Middle frontal gyrus (tissue), 1 donor: ENCODE measurements at regions not wholly inside any gene's neighbourhood (a gene's known extent, or its start where the extent isn't known, plus 50 kb on each side); places are given as distances from the start of the nearest gene placed in this dataset.
"Not testable (repeated sequence)": the region's sequence is repeated elsewhere in the genome, so short reads cannot be mapped to it uniquely, and the experiment has no call there.

ENCODE experiments used
- DNase-seq: peaks from one replicate; pipeline ENCODE4 v3.0.0-alpha.2; 2015; ENCODE audit warnings: low spot score; ENCODE audit errors: extremely low spot score

DNA sequence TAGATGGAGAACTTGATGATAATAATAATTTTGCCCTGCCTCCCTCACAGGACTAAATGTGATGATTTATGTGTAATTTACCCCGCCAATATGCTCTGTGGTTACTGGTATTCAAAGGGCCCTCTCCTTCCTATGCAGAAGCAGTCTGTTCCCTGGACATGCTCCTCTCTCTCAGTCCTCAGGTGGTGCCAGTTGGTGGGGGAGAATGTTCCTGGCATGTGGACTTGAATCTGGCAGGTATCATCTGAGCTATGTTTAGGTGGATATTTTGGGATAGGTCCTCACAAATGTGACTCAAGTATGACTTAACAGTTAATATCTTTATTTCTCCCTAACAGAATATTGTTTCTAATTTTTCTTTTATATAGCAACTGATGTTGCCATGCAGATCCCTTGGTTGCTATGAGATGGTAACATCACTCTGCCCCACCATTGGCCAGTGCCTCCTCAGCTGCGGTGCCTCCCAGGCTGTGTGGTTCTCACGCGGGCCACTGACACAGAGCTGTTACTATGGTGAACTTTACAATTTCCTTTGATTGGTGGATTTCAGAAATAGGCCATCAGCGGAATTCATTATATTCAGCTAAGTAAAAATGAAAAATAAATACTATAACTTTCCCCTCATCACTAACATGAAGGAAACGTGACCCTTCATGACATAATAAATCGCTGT, 106.7 kb upstream of the PELI1 start:
- no peak for DNase-seq

GRCh38 chr2:64251497-64252250, 107.5 kb upstream of the PELI1 start:
- DNase-seq, result no peak

DNA sequence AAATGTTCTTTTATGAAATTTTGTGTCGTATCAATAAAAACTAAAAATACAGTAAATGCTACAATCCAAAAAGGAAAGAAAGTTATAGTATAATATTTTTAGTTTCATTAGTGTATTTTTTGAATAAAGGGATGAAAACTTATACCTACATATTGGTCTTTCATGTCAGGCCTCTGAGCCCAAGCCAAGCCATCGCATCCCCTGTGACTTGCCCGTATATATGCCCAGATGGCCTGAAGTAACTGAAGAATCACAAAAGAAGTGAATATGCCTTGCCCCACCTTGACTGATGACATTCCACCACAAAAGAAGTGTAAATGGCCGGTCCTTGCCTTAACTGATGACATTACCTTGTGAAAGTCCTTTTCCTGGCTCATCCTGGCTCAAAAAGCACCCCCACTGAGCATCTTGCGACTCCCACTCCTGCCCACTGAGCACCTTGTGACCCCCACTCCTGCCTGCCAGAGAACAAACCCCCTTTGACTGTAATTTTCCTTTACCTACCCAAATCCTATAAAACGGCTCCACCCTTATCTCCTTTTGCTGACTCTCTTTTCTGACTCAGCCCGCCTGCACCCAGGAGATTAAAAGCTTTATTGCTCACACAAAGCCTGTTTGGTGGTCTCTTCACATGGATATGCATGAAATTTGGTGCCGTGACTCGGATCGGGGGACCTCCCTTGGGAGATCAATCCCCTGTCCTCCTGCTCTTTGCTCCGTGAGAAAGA, 108.2 kb upstream of the PELI1 start:
- not testable (repeated sequence) for DNase-seq

DNA sequence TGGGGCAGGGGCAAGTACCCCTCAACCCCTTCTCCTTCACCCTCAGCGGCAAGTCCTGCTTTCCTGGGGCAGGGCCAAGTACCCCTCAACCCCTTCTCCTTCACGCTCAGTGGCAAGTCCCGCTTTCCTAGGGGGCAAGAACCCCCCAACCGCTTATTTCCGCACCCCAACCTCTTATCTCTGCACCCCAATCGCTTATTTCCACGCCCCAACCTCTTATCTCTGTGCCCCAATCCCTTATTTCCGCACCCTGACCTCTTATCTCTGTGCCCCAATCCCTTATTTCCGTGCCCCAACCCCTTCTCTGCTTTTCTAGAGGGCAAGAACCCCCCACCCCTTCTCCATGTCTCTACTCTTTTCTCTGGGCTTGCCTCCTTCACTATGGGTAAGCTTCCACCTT, 109.2 kb upstream of the PELI1 start:
- DNase-seq, result not testable (repeated sequence)

DNA sequence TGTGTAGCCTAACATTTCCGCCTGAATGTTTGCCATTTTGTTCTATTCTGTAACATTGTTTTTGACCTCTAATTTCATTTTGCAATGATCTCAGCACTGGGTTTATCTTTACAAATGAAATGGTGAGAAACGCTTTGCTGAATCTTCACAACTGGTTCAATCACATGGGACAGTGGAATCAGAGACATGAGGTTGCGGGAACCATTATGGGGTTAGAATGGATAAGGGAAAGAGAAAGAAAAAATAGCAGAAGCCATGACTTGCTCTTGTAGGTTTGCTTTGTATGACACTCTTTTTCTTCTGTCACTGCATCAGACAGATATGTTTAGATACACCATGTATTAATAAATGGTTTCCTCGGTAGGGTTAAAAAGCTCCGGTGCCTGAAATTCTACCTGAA, 114.3 kb upstream of the PELI1 start:
- no peak for DNase-seq

- DNase-seq, result no peak
These were observed 115.1 kb upstream of the PELI1 start for GRCh38 chr2:64259312-64259711.

GRCh38 chr2:64260093-64260803, 116.0 kb upstream of the PELI1 start:
- DNase-seq, result no peak

DNA sequence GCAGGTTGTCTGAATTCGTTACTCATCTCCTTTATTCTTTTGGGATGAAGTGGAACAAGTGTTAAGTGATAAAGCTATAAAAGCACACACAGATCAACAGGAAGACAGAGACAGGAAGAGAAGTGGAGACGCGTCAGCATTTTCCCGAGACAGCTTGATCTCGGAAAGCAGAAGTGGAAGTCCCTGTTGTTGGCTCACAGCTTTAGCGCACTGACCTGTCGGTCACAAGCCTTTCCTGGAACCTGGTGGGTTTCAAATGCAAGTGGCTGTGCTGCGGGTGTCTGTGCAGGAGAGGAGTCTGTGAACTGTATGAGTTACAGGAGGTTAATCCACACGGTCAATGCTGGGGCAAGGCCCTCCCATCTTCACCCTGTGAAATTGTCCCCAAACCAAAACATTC, 116.6 kb upstream of the PELI1 start:
- DNase-seq, result no peak

DNA sequence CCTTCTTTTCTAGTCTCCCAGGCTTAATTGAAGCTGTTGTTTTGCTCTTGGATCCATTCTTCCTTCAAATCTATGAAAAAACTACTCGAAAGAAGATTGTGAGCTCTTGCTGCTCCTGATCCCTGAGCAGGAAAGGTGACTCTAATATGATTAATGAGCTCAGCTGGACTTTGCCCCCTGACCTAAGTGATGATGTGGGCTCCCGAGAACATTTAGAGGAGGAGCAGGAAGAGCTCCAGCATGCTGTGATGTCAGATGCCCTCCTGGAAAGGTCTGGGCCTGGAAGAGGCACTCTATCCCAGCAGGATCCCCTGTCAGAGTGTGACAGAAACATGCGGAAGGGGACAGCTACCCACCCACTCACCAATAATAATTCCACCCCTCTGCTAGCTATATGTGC, 117.9 kb upstream of the PELI1 start:
- no peak for DNase-seq

DNA sequence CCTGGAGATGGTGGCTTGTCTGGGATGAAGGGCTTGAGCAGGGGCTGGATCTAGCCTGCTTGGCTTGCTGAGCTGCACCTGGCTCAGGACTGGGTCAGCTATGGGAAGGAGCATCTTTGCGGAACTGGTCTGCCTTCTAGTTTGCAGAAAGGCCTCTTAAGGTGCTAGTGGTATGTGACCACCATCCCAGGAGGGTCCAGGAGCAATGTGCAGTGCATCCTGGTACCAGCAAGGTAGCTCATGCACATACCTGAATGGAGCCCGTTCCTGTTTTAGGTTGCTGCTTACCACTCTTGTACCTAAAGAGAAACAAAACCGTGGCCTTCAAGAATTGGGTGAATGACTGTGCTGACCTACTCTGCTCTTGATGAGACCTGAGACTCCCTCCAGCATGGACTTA, 118.6 kb upstream of the PELI1 start:
- DNase-seq, result no peak

- DNase-seq, result no peak
These were observed 119.1 kb upstream of the PELI1 start for GRCh38 chr2:64263315-64263714.

DNA sequence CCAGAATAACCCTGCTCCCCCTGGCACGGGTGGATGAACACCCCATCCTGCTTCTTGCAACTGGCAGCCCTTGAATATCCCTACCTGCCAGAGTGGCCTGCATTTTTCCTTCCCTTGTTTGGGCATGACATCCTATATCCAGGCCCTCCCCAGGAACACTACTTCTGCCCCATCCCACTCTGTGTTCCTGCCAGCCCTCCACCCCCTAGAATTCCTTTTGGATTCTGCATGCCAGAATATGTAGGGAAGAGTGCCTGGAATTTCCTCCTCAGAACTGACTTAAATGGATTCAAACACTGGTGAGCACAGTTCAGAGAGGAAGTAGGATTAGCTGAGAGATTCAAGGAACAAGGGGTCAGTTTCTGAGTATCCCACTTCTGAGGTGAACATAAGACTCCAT, 123.5 kb upstream of the PELI1 start:
- no peak for DNase-seq

- no peak for DNase-seq
These were observed 124.3 kb upstream of the PELI1 start for GRCh38 chr2:64268330-64269048.

- no peak for DNase-seq
These were observed 129.5 kb upstream of the PELI1 start for GRCh38 chr2:64273524-64274398.

DNA sequence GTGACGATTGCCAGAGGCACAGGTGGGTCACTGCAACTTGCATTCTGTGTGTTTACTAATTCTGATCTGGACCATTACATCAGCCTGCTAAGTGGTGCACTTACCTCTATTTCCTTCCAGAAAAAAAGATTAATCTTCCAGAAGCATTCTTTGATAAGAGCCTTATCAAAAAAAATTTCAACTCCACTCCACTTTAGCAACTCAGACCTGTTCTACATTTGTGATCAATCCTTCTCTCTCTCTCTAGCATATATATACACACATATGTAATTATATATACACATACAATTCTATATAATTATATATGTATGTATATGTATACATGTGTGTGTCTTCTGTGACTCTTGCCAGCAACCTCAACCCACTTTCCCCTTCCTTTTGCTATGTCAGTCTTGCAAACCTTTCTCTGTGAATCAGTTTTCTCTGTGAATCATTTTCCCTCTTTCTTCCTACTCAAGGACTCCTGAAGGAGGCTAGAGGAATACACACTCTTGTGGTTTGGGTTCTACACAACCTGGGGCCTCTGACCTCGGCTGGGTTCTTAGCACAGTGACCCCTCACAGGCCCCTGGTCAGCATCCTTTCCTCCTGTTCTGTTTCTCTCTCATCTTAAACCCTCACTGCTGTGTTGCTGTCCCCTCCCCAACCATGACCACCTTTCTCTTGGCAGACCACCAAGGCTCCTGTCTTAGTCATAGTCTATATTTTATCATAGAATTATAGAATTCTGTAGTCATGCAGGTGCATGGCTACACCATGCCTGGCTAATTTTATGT, 130.4 kb upstream of the PELI1 start:
- no peak for DNase-seq

DNA sequence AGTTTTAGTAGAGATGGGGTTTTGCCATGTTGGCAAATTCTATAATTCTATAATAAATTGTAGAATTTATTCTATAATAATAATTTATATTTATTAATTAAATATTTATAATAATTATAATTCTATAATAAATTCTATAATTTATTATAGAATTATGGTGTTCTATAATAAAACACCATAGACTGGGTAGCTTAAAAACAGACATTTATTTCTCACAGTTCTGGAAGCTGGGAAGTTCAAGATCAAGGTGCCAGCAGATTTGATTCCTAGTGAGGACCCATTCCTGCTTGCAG, 130.9 kb upstream of the PELI1 start:
- DNase-seq, result no peak

DNA sequence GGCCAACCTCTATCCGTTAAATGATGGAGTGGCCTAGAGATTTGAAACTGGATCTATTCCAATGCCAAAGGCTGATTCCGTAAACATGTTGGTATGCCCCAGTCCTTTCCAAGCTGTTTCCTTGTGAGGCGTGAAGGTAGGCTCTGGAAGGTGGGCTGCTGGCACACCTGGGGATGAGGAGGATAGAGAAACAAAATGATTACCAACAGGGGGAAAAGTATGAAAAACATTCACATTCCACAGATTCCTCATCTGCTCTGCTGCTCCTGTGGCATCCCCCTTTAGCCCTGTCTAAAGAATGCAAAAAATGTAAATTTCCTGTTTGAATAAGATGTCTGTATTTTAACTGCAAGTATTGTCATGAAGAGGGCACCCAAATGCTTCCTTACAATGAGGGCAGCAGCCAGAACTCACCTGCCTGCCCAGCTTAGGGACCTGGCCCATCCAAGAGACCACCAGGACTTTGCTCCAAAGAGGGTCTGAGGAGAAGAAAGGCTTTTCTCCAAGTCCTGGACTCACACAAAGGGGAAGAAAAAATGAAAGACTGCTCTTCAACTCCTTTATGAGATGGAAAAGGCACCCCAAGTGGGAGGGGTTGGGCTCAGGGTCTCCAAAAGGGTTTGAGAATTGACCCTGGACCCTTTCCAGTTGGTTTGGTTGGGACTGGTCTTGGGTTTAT, 132.3 kb upstream of the PELI1 start:
- no peak for DNase-seq

GRCh38 chr2:64277101-64277849, 133.1 kb upstream of the PELI1 start:
- no peak for DNase-seq
